Trophoblast cell (in vitro differentiated cells and primary cell): ENCODE measurements at regions not wholly inside any gene's neighbourhood (a gene's known extent, or its start where the extent isn't known, plus 50 kb on each side); places are given as distances from the start of the nearest gene placed in this dataset.
A peak's percentile ranks its signal among the peaks of the same experiment; 100 is the strongest.

Experiments
- DNase-seq, 2 donors: peaks; one replicate each; pipeline ENCODE4 v3.0.0-alpha.2; 2016
- H2AFZ ChIP-seq: 2 replicates; pipeline ENCODE4 v1.6.1; 2013; ENCODE audit warnings: low read length, moderate library complexity, mild to moderate bottlenecking; ENCODE audit not compliant: insufficient read depth, poor library complexity
- H2AK5ac ChIP-seq: 2 replicates; pipeline ENCODE4 v1.6.1; 2013; ENCODE audit warnings: mild to moderate bottlenecking, low read length
- H2BK120ac ChIP-seq: 2 replicates; pipeline ENCODE4 v1.6.1; 2013; ENCODE audit warnings: low read length, mild to moderate bottlenecking, moderate library complexity; ENCODE audit not compliant: insufficient read depth, poor library complexity
- H2BK12ac ChIP-seq: 2 replicates; pipeline ENCODE4 v1.6.1; 2013; ENCODE audit warnings: mild to moderate bottlenecking, low read length, moderate library complexity
- H2BK5ac ChIP-seq: 2 replicates; pipeline ENCODE4 v1.6.1; 2013; ENCODE audit warnings: low read length, low read depth, moderate library complexity, mild to moderate bottlenecking; ENCODE audit not compliant: poor library complexity
- H3K14ac ChIP-seq: 2 replicates; pipeline ENCODE4 v1.6.1; 2013; ENCODE audit warnings: mild to moderate bottlenecking, low read length
- H3K18ac ChIP-seq: 2 replicates; pipeline ENCODE4 v1.6.1; 2013; ENCODE audit warnings: mild to moderate bottlenecking, low read length
- H3K23ac ChIP-seq: 2 replicates; pipeline ENCODE4 v1.6.1; 2013; ENCODE audit warnings: low read length
- H3K27ac ChIP-seq: 2 replicates; pipeline ENCODE4 v1.5.1; 2013; ENCODE audit warnings: low read depth, mild to moderate bottlenecking, inconsistent platforms, low read length, moderate library complexity
- H3K27me3 ChIP-seq: 2 replicates; pipeline ENCODE4 v1.6.1; 2013; ENCODE audit warnings: inconsistent platforms, mild to moderate bottlenecking, low read length, moderate library complexity; ENCODE audit not compliant: insufficient read depth
- H3K36me3 ChIP-seq, 2 experiments: 1 replicate in 1 of 2; 2 replicates in 1 of 2; pipeline ENCODE4 v1.6.1; 2013; ENCODE audit warnings: low read length in 2 of 2, mild to moderate bottlenecking in 2 of 2, moderate library complexity in 1 of 2; ENCODE audit not compliant: insufficient read depth in 2 of 2, control insufficient read depth in 1 of 2
- H3K4ac ChIP-seq: 2 replicates; pipeline ENCODE4 v1.6.1; 2013; ENCODE audit warnings: low read depth, mild to moderate bottlenecking, low read length, moderate library complexity
- H3K4me1 ChIP-seq, 2 experiments: 1 replicate in 1 of 2; 2 replicates in 1 of 2; pipeline ENCODE4 v1.6.1; 2013; ENCODE audit warnings: low read length in 2 of 2, mild to moderate bottlenecking in 2 of 2, moderate library complexity in 1 of 2; ENCODE audit not compliant: insufficient read depth in 2 of 2, control insufficient read depth in 1 of 2
- H3K4me2 ChIP-seq: 2 replicates; pipeline ENCODE4 v1.6.1; 2013; ENCODE audit warnings: inconsistent platforms, mild to moderate bottlenecking, low read length, moderate library complexity
- H3K4me3 ChIP-seq: 2 replicates; pipeline ENCODE4 v1.5.1; 2013; ENCODE audit warnings: mild to moderate bottlenecking, low read depth, low read length, inconsistent platforms
- H3K79me1 ChIP-seq: one replicate; pipeline ENCODE4 v1.6.1; 2013; ENCODE audit warnings: low read length
- H3K79me2 ChIP-seq: 2 replicates; pipeline ENCODE4 v1.6.1; 2013; ENCODE audit warnings: low read length, mild to moderate bottlenecking; ENCODE audit not compliant: control insufficient read depth, insufficient read depth, poor library complexity
- H3K9ac ChIP-seq: 2 replicates; pipeline ENCODE4 v1.6.1; 2013; ENCODE audit warnings: mild to moderate bottlenecking, low read length
- H3K9me3 ChIP-seq: 2 replicates; pipeline ENCODE4 v1.6.1; 2013; ENCODE audit warnings: low read depth, mild to moderate bottlenecking, control low read depth, inconsistent platforms, low read length; ENCODE audit not compliant: insufficient read depth
- H4K12ac ChIP-seq: 2 replicates; pipeline ENCODE4 v1.6.1; 2013; ENCODE audit warnings: low read depth, mild to moderate bottlenecking, low read length, moderate library complexity
- H4K8ac ChIP-seq: 2 replicates; pipeline ENCODE4 v1.6.1; 2013; ENCODE audit warnings: low read depth, mild to moderate bottlenecking, low read length, moderate library complexity
- H4K91ac ChIP-seq: one replicate; pipeline ENCODE4 v1.6.1; 2013; ENCODE audit warnings: low read depth, mild to moderate bottlenecking, low read length, moderate library complexity
- WGBS: extraction: QIAGEN DNeasy Blood & Tissue Kit; methylation state at CpG from one replicate; pipeline ENCODE4 v1.1.7; 2013; ENCODE audit warnings: missing lambda C conversion rate; ENCODE audit not compliant: insufficient read length, insufficient coverage; ENCODE audit errors: extremely low coverage; 5-methylcytosine and 5-hydroxymethylcytosine counted together

DNA sequence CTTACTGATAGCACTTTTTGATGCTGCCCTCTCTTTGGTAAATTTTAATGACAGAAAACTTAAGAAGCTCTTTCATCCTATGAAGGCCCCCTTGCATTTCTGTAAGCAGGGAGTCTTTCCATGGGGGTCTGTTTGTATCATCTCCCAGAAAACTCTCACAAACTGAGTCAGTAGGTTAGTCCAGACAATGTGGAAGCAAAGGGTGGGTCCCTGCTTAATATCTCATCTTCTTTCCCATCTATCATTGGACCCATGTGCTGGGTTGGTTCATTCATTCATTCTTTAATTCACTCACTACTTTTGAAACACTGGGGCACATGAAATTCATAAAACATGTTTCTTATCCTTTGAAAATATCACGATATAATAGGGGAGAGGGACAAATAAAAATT is 164.3 kb downstream of the NTMT2 start:
- no peaks in the 10 kb centered on the region for H3K9me3 ChIP-seq
- peak overlapping the region; percentile 25 for H3K4me2 ChIP-seq
- no peak overlapping the region for H2AFZ ChIP-seq
- H3K27ac ChIP-seq, result peak overlapping the region; percentile 53
- H3K79me2 ChIP-seq, result no peaks in the 10 kb centered on the region
- H4K91ac ChIP-seq, result no peak overlapping the region
- no peak overlapping the region for H2BK12ac ChIP-seq
- no peak for DNase-seq
- no peak overlapping the region for H3K4me3 ChIP-seq
- H3K4ac ChIP-seq, result no peak overlapping the region
- peaks cover 4 to 13% of the 10 kb centered on the region in 2 experiments for H3K4me1 ChIP-seq
- H3K79me1 ChIP-seq, result peaks cover 6% of the 10 kb centered on the region
- H3K9ac ChIP-seq, result no peak overlapping the region
- no peaks in the 10 kb centered on the region for H3K27me3 ChIP-seq
- H3K14ac ChIP-seq, result no peak overlapping the region
- WGBS, result no CpG with 5 or more reads among the region's 1 CpG
- no peak overlapping the region for H2BK120ac ChIP-seq
- no peak overlapping the region for H3K18ac ChIP-seq
- no peaks in the 10 kb centered on the region for H3K36me3 ChIP-seq
- no peak overlapping the region for H3K23ac ChIP-seq
- H4K12ac ChIP-seq, result no peak overlapping the region
- no peak overlapping the region for H2BK5ac ChIP-seq
- no peak overlapping the region for H2AK5ac ChIP-seq
- H4K8ac ChIP-seq, result no peak overlapping the region

DNA sequence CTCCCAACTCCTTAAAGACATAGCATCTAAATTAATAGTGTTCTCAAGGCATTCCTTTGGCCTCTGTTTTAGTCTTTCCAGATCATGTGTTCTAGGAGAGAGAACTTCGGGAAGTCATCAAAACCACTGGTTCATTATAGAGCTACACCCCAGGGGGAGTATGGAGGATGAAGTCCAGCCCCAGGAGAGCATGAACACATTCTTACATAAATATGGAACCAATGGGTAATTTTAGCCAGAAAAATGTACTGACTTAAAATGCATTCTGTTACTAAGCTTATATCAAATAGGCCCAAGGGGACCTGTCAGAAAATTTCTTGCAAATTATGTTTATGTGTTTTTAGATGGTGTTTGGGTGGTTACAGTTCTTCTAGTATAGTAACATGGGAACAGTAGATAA is 165.2 kb downstream of the NTMT2 start:
- Histone ChIP-seq H3K4me2 (no peak overlapping the region), H3K18ac (no peak overlapping the region), H2AFZ (no peak overlapping the region), H2BK12ac (no peak overlapping the region), H4K8ac (no peak overlapping the region), H2BK5ac (no peak overlapping the region), H2BK120ac (peak overlapping the region; percentile 80), H3K79me1 (peaks cover 6% of the 10 kb centered on the region), H3K23ac (no peak overlapping the region), H3K4me1 (peaks cover 4 to 13% of the 10 kb centered on the region in 2 experiments), H4K91ac (no peak overlapping the region), H3K9me3 (no peaks in the 10 kb centered on the region), H3K27ac (no peak overlapping the region), H3K4ac (no peak overlapping the region), H3K4me3 (no peak overlapping the region), H3K27me3 (no peaks in the 10 kb centered on the region), H2AK5ac (no peak overlapping the region), H3K14ac (no peak overlapping the region), H4K12ac (no peak overlapping the region), H3K36me3 (no peaks in the 10 kb centered on the region), H3K9ac (no peak overlapping the region), H3K79me2 (no peaks in the 10 kb centered on the region)
- WGBS, result no CpG with 5 or more reads among the region's 1 CpG
- no peak for DNase-seq

GRCh38 chr1:170313306-170313705 is 167.5 kb downstream of the NTMT2 start:
- no peak for DNase-seq
- Histone ChIP-seq H4K91ac (no peak overlapping the region), H3K79me2 (no peaks in the 10 kb centered on the region), H3K4ac (no peak overlapping the region), H3K4me1 (peaks cover 0 to 10% of the 10 kb centered on the region in 2 experiments), H3K23ac (no peak overlapping the region), H4K12ac (no peak overlapping the region), H2BK120ac (no peak overlapping the region), H3K27ac (no peak overlapping the region), H3K4me3 (no peak overlapping the region), H3K4me2 (no peak overlapping the region), H3K9ac (no peak overlapping the region), H3K18ac (no peak overlapping the region), H2AFZ (no peak overlapping the region), H2AK5ac (no peak overlapping the region), H3K14ac (no peak overlapping the region), H3K27me3 (no peaks in the 10 kb centered on the region), H2BK12ac (no peak overlapping the region), H3K36me3 (no peaks in the 10 kb centered on the region), H3K9me3 (no peaks in the 10 kb centered on the region), H2BK5ac (no peak overlapping the region), H3K79me1 (peaks cover 6% of the 10 kb centered on the region), H4K8ac (no peak overlapping the region)
- WGBS, result no CpG with 5 or more reads among the region's 3 CpGs

- no peak overlapping the region for H2BK12ac ChIP-seq
- no CpG with 5 or more reads among the region's 5 CpGs for WGBS
- H2AK5ac ChIP-seq, result no peak overlapping the region
- no peak overlapping the region for H3K23ac ChIP-seq
- no peaks in the 10 kb centered on the region for H3K79me2 ChIP-seq
- no peak overlapping the region for H3K18ac ChIP-seq
- no peak overlapping the region for H2AFZ ChIP-seq
- no peaks in the 10 kb centered on the region for H3K79me1 ChIP-seq
- H3K14ac ChIP-seq, result no peak overlapping the region
- no peak for DNase-seq
- no peak overlapping the region for H4K12ac ChIP-seq
- no peaks in the 10 kb centered on the region for H3K27me3 ChIP-seq
- no peak overlapping the region for H2BK120ac ChIP-seq
- H3K27ac ChIP-seq, result peak overlapping the region; percentile 8
- no peak overlapping the region for H3K4ac ChIP-seq
- no peak overlapping the region for H3K9ac ChIP-seq
- H3K36me3 ChIP-seq, result no peaks in the 10 kb centered on the region
- no peaks in the 10 kb centered on the region for H3K4me1 ChIP-seq
- H3K4me2 ChIP-seq, result no peak overlapping the region
- H3K4me3 ChIP-seq, result no peak overlapping the region
- H4K91ac ChIP-seq, result no peak overlapping the region
- H2BK5ac ChIP-seq, result no peak overlapping the region
- no peaks in the 10 kb centered on the region for H3K9me3 ChIP-seq
- H4K8ac ChIP-seq, result no peak overlapping the region
Measured at GRCh38 chr1:170316270-170316669, 170.5 kb downstream of the NTMT2 start.
